GM23248 (cell line): ENCODE measurements at regions not wholly inside any gene's neighbourhood (a gene's known extent, or its start where the extent isn't known, plus 50 kb on each side); places are given as distances from the start of the nearest gene placed in this dataset.

Experiments
- EZH2 ChIP-seq: fragments of 200-600 bp; sonication (generic); IDR thresholded peaks from 2 replicates; pipeline ENCODE4 v1.6.1; 2018; ENCODE audit warnings: antibody characterized with exemption, mild to moderate bottlenecking; ENCODE audit not compliant: insufficient read depth, poor library complexity, severe bottlenecking
- EZH2phosphoT487 ChIP-seq: fragments of 200-600 bp; sonication (generic); IDR thresholded peaks from 2 replicates; pipeline ENCODE4 v1.6.1; 2018; ENCODE audit warnings: antibody characterized with exemption, moderate library complexity, mild to moderate bottlenecking, low read depth; ENCODE audit not compliant: insufficient read depth

- TF ChIP-seq EZH2: no peak
- TF ChIP-seq EZH2phosphoT487: no peak
Measured at GRCh38 chr17:13865650-13866049, 203.7 kb upstream of the COX10 start.
